ENCODE measurements at regions not wholly inside any gene's neighbourhood (a gene's known extent, or its start where the extent isn't known, plus 50 kb on each side); places are given as distances from the start of the nearest gene placed in this dataset.
A peak's percentile ranks its signal among the peaks of the same experiment; 100 is the strongest.

DNA sequence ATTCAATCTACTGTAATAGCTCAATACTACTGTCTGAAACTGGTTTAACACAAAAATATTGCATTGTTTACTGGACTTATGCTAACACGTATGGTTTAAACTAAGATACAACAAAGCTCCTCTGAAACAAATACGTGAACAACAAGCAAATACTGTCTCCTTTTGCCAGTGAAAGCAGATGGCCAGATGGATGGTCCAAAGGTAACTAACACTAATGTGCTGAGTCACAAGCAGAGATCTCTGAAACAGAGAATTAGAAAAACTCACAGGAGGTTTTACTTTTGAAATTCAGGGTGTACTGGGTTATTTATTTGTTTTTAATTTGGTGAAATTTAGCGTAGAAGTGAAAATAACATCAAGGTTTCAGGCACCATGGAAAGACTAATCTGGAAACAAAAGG, 124.3 kb upstream of the SOX4 start:
- DNase-seq (ENCODE audit: low read depth): no peak

DNA sequence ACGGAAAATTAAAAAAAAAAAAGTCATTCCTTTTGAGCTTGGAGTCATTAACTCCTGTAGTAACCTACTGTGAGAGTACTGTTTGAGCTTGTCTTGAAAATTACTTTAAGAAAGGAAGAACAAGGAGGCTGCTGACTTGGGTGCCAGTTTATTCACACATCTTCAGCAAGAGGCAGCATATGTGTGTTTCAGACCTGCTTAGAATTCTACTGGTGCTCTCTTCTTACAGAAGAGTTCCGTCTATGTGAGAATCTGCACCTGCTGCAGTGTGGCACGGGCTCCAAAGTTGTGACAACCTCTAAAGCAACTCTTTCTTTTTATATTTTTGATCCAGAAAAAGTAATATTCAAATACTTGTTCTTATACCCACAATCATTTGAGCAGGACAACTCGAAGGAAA, 117.4 kb upstream of the SOX4 start:
- DNase-seq (ENCODE audit: low read depth): no peak

DNA sequence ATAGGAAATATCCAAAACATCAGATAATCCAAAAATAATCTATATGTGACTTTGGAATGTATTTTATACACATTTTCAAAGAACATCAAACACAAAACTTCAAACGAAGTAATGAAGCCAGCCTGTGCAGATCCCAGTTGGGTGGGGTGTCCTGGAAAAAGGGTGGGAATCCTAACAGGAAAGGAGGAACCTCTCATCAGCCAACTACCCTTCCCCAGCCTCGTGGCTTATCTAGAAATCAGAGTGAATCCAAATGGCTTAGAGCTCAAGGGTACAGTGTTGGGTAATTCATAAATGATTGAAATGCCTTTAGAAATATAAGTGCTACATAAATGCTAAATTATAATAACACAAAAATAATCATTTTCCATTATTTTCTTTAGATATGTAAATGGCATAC, 115.1 kb upstream of the SOX4 start:
- no peak for DNase-seq (ENCODE audit: low read depth)

DNA sequence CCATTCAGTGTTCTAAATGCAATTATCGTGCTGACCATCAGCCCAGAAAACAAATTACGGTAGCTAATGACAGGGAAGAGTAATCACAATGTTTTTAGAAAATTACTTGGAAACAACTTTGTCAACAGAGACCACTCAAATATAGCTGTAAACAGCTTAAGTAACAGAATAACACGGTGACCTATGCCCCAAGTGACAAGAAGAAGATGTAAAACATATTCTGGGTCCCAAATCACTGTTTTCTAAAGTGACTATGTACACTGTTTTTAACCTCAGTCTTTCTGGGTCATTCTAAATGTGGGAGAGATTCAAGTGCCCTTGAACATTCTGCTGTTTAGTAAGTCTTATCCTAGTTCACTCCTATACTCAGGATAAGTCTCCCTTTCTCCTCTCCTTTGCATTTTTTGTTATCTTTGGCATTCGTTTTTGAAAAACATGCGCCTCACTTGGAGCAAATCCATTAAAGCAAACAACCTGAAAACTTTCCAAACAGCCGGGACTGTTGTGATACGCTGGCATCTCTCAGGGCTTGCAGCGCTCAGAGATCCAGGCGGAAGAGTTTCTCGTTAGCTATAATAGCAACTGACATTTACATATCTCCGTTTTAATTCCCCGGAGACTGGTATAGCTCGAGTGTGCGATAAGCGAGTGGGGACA, 114.5 kb upstream of the SOX4 start:
- peak; percentile 32 for DNase-seq (ENCODE audit: low read depth)

DNA sequence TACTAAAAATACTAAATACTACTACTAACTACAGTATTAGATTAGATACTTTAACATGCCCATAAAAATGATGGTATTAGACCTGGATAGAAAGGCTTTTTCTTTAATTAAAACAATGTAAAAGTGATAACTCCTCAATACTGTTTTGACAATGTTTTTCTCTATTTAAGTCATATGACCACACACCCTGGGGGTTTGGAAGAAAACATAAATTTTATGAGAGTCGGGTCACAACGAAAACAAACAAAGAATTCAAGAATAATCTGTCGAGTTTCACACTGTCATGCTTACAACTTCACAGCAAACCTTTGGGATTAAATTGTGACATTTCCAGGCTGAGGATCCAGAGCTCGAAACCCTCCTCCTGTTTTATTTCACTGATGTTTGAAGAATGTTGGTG, 107.4 kb upstream of the SOX4 start:
- DNase-seq (ENCODE audit: low read depth): no peak

DNA sequence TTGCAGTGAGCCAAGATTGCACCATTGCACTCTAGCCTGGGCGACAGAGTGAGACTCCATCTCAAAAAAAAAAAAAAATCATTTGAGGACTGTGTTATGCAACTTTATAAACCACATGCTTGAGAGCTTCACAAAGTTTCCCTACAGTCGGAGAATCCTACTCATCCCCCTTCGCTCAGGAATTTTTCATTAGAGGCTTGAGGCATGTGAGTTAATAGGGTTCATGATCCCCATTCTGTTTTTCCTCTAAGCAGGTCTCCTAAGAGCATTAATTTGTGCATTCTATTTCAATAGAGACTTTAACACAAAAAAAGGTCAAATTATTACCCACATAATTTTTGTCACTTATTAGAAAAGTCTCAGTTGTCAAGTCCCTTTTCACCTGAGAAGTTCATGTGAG, 103.7 kb upstream of the SOX4 start:
- no peak for DNase-seq (ENCODE audit: low read depth)

DNA sequence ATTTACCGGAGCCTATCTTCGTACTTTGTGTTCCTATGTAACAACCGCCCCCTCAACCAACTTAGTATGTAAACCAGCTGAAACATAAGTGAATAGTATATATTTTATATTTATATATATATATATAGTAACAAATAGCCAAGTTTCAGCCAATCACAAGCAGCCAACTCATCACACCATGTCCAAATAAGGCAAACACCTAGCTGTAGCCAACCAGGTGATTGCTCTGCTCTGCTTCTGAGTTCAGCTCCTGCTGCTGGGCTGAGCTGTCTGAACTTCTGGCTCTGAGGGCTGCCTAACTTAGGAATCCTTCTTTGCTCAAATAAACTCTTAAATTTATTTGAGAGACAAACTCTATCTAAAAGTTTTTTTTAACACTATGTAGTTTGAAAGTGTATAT, 101.6 kb upstream of the SOX4 start:
- no peak for DNase-seq (ENCODE audit: low read depth)

DNA sequence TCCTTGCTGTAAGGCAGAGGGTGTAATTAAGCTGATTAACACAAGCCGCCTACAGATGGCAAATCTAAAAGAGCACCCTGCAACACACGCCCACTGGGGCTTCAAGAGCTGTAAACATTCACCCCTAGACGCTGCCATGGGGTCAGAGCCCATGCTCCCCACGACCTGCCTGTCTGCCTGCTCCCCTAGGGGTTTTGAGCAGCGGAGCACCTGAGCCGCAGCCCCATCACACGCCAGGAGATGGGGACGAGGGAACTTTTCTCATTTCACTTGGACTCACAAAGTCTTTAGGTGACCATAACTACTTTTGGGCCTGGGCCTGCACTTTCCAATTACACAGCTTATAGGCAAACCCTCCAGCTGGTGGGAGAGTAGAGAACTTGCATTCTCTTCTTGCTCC, 99.0 kb upstream of the SOX4 start:
- DNase-seq (ENCODE audit: low read depth): no peak

DNA sequence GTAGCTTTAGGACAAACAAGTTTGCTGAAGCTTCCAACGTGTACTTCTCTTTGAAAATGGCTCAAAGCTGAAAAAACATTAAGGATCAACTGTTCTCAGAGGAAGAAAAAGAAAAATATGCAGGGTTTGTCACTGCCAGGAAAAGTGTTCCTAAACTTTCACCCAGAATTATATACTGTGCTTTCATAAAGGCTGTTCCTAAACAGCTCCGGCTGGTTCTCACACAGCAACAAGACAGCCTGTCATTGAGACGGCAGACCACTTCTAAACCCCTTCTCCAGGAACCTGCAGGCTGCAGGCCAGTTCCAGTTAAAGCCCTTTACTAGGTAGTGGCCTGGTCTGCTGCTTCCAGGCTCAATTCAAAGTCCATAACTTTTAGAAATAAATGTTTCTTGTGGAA, 97.4 kb upstream of the SOX4 start:
- no peak for DNase-seq (ENCODE audit: low read depth)

DNA sequence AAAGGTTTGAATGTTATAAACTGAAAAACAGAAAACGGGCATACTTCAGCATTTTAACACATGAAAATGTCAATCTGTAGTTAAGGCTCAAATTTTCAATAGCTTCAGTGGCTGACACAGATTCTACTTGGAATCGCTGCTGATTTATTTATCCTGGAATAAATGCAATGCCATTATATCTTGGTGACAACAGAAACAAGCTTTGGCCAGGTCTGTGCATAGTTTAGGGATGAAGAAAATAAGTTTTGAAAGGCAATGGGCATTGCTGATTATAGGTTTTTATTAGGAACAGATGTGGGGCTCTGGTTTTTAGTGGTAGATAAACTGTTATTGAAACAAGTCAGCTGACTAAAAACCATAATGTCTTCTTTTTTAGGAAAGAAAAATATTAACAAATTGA, 96.8 kb upstream of the SOX4 start:
- no peak for DNase-seq (ENCODE audit: low read depth)

DNA sequence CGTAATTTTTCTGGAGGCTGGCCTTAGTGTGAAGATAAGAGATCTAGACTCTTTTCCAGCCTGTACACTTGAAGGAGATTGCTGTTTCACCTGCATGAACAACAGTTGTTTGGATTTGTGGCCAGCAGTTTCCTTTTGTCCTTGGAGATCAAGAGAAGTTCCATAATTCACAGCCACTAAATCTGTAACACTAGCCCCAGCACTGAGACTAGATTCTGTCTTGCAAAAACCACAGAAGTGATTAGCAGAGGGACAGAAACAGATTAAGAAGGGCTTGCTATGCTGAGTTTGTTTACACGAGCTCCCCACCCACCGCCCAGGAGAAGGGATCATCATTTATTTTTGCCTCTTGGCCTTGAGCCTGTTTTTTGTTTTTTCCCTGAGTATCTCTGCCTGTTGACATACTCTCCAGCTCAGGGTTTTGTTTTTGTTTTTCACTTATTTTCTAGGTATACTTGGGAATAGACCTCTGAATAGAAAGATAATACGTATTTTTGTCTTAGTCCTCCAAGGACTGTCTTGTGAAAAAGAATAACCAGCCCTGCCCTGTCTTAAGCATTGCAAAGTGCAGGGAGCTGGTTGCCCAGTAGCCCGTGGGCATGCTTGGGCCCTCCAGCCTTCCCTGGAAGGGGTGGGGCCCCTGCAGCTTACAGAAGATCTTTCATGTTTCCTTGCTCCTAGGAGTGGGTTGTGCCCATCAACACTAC, 93.1 kb upstream of the SOX4 start:
- no peak for DNase-seq (ENCODE audit: low read depth)

DNA sequence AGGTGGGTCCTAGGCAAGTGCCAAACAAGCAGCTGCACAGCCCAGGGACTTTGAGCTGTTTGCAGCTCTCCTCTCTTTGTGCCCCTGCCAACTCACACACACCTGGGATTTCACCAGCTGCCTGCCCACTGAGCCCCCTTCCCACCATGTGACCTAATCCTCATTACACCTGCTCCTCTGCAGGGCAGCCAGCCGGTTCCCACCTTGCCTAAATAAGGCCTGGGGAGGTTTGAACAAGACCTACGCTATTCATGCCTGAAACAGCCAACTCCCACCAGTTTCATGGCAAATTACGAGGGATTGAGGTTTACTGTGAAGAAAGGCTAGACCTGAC, 92.6 kb upstream of the SOX4 start:
- no peak for DNase-seq (ENCODE audit: low read depth)

DNA sequence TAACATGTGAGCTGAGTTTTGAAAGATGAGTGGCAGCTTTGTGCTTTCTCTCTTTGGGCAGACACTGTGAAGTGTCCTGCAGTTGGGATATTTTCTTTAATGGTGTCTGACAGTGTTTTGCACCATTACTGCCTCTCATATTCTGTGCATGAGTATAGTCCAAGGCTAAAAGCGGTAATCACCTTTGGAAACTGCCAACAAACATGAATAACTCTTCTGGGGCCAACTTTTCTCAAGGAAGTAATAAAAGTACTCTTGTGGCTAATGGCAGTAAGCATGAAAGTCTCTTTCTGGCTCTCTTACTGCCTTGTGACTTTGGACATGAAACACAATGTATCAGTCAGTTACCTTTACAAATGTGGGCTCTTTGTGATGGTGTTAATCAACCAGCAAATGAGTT, 91.7 kb upstream of the SOX4 start:
- no peak for DNase-seq (ENCODE audit: low read depth)

DNA sequence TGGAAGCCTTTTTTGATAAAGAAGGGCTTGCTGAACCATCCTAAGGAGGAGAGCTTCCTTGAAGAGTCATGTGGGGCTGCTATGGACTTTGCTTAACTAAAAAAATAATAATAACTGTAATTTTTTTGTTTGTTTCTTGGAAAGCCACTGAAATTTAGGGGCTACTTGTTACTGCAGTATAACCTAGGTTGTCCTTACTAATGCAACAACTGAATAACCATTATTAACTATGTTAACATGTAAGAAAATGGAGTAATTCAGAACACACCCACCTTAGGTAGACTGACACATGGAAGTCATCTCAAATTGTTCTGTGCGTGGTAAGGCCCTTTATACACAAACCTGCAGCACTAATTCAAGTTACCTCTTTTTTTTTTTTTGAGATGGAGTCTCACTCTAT, 90.9 kb upstream of the SOX4 start:
- no peak for DNase-seq (ENCODE audit: low read depth)

DNA sequence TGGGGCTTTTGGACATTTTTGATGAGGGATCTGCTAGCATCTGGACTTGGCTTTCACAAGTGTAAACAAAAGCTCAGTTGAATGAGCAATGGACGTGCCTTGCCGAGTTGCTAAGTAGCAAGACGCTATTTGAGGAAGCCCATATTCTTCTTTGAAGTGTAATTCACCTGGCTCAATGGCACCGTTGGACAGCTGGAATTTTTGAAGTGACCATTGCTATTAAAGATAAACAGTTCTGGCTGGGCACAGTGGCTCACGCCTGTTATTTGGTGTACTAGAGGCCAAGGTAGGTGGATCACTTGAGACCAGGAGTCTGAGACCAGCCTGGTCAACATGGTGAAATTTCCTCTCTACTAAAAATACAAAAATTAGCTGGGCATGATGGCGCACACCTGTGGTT, 88.8 kb upstream of the SOX4 start:
- DNase-seq (ENCODE audit: low read depth): no peak

DNA sequence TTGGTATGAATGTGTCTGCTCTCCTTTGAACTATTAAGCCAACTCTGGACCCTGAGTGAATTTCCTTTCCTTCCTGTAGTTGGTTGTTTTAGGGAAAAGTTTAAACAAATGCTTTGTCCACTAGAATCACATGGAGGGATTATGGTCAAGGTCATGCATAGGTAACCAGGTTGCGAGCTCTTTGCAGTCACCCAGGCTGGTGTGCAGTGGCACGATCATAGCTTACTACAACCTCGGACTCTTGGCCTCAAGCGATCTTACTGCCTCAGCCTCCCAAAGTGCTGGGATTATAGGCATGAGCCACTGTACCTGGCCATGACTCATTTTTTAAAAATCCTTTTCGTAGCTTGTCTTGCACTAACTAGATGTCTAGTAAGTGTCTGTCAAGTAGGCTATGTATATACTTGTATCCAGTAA, 88.0 kb upstream of the SOX4 start:
- no peak for DNase-seq (ENCODE audit: low read depth)

DNA sequence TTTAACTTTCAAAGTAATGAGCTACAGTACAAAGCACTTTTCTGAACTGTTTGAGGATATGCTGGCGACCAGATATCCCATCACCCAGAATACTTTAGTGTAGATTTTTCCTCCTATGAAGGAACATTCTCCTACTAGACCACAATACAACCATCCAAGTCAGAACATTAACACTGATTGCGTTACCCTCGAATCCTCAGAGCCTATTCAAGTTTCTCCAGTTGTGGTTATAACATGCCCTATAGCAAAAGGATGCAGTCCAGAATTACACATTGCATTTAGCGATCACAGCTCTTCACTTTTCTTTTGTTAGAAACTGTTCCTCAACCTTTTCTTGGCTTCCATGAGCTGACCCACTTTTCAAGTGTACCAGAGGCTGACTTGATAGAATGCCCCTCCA, 87.4 kb upstream of the SOX4 start:
- no peak for DNase-seq (ENCODE audit: low read depth)

DNA sequence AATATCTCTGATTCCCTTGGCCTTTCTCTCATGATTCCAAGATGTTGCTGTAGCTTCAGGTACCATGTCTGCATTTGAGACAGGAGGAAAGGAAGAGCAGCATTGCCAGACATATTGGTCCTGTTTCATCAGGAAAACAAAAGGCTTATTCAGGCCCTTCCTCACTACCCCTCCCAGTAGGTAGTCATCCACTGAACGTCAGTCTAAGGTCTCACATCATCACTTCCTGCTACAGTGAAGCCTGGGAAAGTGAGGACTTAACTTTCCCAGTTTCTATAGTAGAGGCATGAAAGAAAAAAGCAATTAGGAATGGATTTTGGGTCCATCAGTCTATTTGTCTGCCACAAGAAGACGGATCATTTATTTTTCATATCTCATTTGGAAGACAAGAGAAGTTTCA, 85.7 kb upstream of the SOX4 start:
- DNase-seq (ENCODE audit: low read depth): no peak

DNA sequence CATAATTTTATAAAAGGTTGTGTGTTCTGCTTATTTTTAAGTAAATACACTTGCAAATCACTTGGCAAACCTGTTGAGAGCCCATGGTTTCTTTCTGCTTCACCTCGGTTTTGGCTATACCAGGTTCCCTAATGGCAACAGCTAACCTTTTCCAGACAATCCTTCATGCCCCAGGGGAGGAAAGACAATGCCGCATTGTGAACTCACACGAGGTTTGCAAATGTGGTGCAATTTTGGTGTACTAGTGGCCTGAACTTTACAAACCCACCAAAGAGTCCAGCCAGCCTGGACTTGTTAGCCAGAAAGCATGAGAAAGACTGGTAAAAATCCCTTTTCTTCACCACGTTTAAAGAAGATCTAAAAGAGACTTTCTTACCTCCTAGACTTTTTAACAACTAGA, 84.8 kb upstream of the SOX4 start:
- no peak for DNase-seq (ENCODE audit: low read depth)

DNA sequence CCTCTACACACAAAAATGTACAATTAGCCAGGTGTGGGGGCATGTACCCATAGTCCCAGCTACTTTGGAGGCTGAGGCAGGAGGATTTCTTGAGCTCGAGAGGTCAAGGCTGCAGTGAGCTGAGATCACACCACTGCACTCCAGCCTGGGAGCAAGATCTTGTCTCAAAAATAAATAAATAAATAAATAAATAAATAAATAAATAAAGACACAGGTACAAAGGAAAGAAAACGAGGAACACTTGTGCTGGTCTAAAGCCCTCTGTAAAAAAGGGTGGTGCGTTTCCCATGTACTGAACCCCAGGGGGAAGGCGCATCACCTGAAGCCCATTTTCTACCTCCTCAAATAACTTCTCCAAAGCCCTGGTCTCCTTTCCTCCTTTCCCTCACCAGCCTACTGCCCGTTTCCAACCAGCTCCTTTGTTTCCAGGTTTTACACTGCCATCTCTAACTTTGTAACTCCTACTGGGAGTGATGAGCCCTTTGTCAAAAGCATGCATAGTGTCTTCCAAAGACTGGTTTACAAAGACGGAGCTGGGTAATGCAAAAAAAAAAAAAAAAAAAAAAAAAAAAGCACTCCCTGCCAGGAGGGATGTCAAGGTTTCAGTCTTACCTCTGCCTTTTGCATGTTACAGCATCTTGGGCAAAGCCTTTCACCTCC, 81.5 kb upstream of the SOX4 start:
- DNase-seq (ENCODE audit: low read depth): no peak

DNA sequence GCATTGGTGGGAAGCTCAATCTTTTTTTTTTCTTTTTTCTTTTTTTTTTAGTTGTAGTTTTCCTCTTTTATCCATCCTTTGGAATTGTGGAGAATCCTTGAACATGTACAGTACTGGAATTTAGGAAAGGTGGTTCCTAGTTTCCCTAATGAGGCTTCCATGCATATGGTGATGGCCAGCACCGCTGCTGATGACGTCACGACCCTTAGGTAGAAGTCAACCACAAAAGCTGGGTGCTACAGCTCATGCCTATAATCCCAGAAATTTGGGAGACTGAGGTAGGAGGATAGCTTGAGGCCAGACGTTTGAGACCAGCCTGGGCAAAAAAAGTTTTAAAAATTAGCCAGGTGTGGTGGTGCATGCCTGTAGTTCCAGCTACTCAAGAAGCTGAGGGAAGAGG, 79.3 kb upstream of the SOX4 start:
- no peak for DNase-seq (ENCODE audit: low read depth)

DNA sequence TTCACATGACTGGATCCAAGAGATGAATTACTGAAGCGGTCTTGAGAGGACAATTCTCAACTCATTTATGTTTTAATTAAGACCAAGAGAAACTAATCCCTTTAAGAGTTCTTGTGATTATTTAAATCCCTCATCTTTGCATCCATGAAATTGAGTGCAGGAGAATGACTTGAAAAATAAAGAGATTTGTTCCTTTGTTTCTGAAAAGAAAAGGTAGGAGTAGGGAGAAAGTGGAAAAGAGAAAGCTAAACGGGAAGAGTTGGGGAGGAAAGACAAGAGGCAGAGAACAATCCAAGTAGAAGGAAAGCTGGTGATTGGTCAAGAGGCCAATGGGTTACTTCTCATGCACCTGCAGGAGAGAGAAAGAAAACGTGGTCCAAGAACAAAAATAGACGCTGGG, 75.2 kb upstream of the SOX4 start:
- no peak for DNase-seq (ENCODE audit: low read depth)

DNA sequence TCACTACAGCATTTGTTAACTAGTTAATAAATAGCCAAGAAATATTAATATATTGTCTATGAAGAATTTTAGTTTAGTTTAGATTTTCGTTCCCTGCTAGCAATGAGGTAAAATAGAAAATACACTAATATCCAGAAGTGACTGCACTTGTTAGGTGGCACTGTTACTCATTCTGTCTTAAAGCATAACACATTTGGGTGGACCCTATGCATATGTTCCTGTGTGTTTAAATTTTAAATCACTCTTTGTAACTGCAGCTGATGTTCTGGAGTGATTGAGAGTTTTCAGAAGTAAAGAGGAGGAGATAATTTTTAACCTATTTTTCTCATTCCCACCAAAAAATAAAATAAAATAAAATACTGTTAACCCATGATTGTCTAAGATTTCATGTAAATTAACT, 73.9 kb upstream of the SOX4 start:
- no peak for DNase-seq (ENCODE audit: low read depth)

DNA sequence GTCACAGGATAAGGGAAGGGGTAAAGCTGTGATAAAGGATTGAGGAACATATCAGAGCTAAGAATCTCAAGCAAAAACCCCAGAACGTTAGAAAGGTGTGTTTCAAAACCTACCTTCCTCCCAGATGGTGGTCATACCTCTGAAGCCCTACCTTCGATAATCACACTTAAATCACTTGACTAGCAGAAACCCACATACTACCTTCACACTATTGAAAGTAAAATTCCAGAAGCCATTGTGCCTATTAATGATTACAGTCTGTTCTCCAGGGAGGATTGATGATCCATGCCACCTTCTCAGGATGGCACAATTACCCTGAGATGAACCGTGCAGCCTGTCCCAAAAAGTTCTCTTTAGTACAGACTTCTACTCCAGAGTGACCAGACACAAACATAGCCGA, 72.3 kb upstream of the SOX4 start:
- no peak for DNase-seq (ENCODE audit: low read depth)
